IPS DF 6.9 (cell line): ENCODE measurements at regions not wholly inside any gene's neighbourhood (a gene's known extent, or its start where the extent isn't known, plus 50 kb on each side); places are given as distances from the start of the nearest gene placed in this dataset.

Experiments used
- DNase-seq: peaks from one replicate; pipeline ENCODE4 v3.0.0-alpha.2; 2013; ENCODE audit warnings: low read depth, low spot score
- H3K27ac ChIP-seq: one replicate; pipeline ENCODE4 v1.5.1; 2013; ENCODE audit warnings: low read length, control low read depth
- H3K27me3 ChIP-seq: 2 replicates; pipeline ENCODE4 v1.6.1; 2013; ENCODE audit warnings: mild to moderate bottlenecking, low read length; ENCODE audit not compliant: control insufficient read depth, insufficient read depth
- H3K36me3 ChIP-seq: 2 replicates; pipeline ENCODE4 v1.6.1; 2013; ENCODE audit warnings: low read length; ENCODE audit not compliant: control insufficient read depth, insufficient read depth
- H3K4me1 ChIP-seq: 2 replicates; pipeline ENCODE4 v1.6.1; 2013; ENCODE audit warnings: low read length; ENCODE audit not compliant: control insufficient read depth, insufficient read depth
- H3K4me3 ChIP-seq: 2 replicates; pipeline ENCODE4 v1.5.1; 2013; ENCODE audit warnings: mild to moderate bottlenecking, low read length
- H3K9me3 ChIP-seq: 2 replicates; pipeline ENCODE4 v1.6.1; 2013; ENCODE audit warnings: low read length, inconsistent platforms; ENCODE audit not compliant: control insufficient read depth, insufficient read depth
- WGBS: extraction: QIAGEN DNeasy Blood & Tissue Kit; methylation state at CpG from one replicate; pipeline ENCODE4 v1.1.7; 2013; ENCODE audit warnings: mixed read lengths, missing lambda C conversion rate; ENCODE audit not compliant: insufficient read length, insufficient coverage; 5-methylcytosine and 5-hydroxymethylcytosine counted together

GRCh38 chr22:49432897-49433443 lies 394.7 kb downstream of the BRD1 start:
- WGBS, result no CpG with 5 or more reads among the region's 15 CpGs
- Histone ChIP-seq H3K36me3 (no peaks in the 10 kb centered on the region; the same call in 1 of the 2 replicates), H3K27ac (no peak overlapping the region), H3K27me3 (no peaks in the 10 kb centered on the region), H3K4me3 (no peak overlapping the region), H3K9me3 (peaks cover 22% of the 10 kb centered on the region), H3K4me1 (no peaks in the 10 kb centered on the region; the same call in 1 of the 2 replicates)
- DNase-seq, result no peak

- no CpG with 5 or more reads among the region's 19 CpGs for WGBS
These were observed 395.3 kb downstream of the BRD1 start for GRCh38 chr22:49432211-49432896.

GRCh38 chr22:49431551-49431950 lies 396.1 kb downstream of the BRD1 start:
- no CpG with 5 or more reads among the region's 2 CpGs for WGBS
- no peaks in the 10 kb centered on the region; the same call in 1 of the 2 replicates for H3K4me1 ChIP-seq
- H3K9me3 ChIP-seq, result peaks cover 20% of the 10 kb centered on the region
- DNase-seq, result no peak
- no peaks in the 10 kb centered on the region for H3K27me3 ChIP-seq
- no peak overlapping the region for H3K27ac ChIP-seq
- no peak overlapping the region for H3K4me3 ChIP-seq
- no peaks in the 10 kb centered on the region; the same call in 1 of the 2 replicates for H3K36me3 ChIP-seq

More at GRCh38 chr22:49432211-49432896, 395.3 kb downstream of the BRD1 start:
- Histone ChIP-seq H3K27me3 (no peaks in the 10 kb centered on the region), H3K9me3 (peaks cover 20% of the 10 kb centered on the region), H3K4me1 (no peaks in the 10 kb centered on the region; the same call in 1 of the 2 replicates), H3K27ac (no peak overlapping the region), H3K4me3 (no peak overlapping the region), H3K36me3 (no peaks in the 10 kb centered on the region; the same call in 1 of the 2 replicates)
- no peak for DNase-seq

- no CpG with 5 or more reads among the region's 7 CpGs for WGBS
- no peak for DNase-seq
- no peaks in the 10 kb centered on the region; the same call in 1 of the 2 replicates for H3K36me3 ChIP-seq
- no peak overlapping the region for H3K27ac ChIP-seq
- no peaks in the 10 kb centered on the region for H3K27me3 ChIP-seq
- no peak overlapping the region for H3K4me3 ChIP-seq
- H3K4me1 ChIP-seq, result no peaks in the 10 kb centered on the region
- peaks cover 15% of the 10 kb centered on the region for H3K9me3 ChIP-seq
These were observed 398.6 kb downstream of the BRD1 start for GRCh38 chr22:49429066-49429465.

- no CpG with 5 or more reads among the region's 8 CpGs for WGBS
- H3K4me1 ChIP-seq, result no peaks in the 10 kb centered on the region
- no peak for DNase-seq
- H3K9me3 ChIP-seq, result peaks cover 11% of the 10 kb centered on the region
- H3K36me3 ChIP-seq, result no peaks in the 10 kb centered on the region
- H3K27ac ChIP-seq, result no peak overlapping the region
- H3K27me3 ChIP-seq, result no peaks in the 10 kb centered on the region
- no peak overlapping the region for H3K4me3 ChIP-seq
These were observed 399.7 kb downstream of the BRD1 start for GRCh38 chr22:49427941-49428340.

GRCh38 chr22:49427341-49427740 lies 400.3 kb downstream of the BRD1 start:
- no CpG with 5 or more reads among the region's 5 CpGs for WGBS

GRCh38 chr22:49426618-49427266 lies 400.9 kb downstream of the BRD1 start:
- H3K27ac ChIP-seq, result no peak overlapping the region
- H3K27me3 ChIP-seq, result no peaks in the 10 kb centered on the region
- H3K4me1 ChIP-seq, result no peaks in the 10 kb centered on the region
- peaks cover 6% of the 10 kb centered on the region for H3K9me3 ChIP-seq
- DNase-seq, result no peak
- no peak overlapping the region for H3K4me3 ChIP-seq
- H3K36me3 ChIP-seq, result no peaks in the 10 kb centered on the region
- WGBS, result no CpG with 5 or more reads among the region's 9 CpGs

More at GRCh38 chr22:49427341-49427740, 400.3 kb downstream of the BRD1 start:
- no peak for DNase-seq
- Histone ChIP-seq H3K27ac (no peak overlapping the region), H3K9me3 (peaks cover 9% of the 10 kb centered on the region), H3K4me1 (no peaks in the 10 kb centered on the region), H3K27me3 (no peaks in the 10 kb centered on the region), H3K4me3 (no peak overlapping the region), H3K36me3 (no peaks in the 10 kb centered on the region)

GRCh38 chr22:49426098-49426497 lies 401.6 kb downstream of the BRD1 start:
- no peaks in the 10 kb centered on the region for H3K4me1 ChIP-seq
- H3K36me3 ChIP-seq, result no peaks in the 10 kb centered on the region
- no peaks in the 10 kb centered on the region for H3K27me3 ChIP-seq
- H3K9me3 ChIP-seq, result peaks cover 6% of the 10 kb centered on the region
- H3K4me3 ChIP-seq, result no peak overlapping the region
- no peak for DNase-seq
- WGBS, result no CpG with 5 or more reads among the region's 7 CpGs
- no peak overlapping the region for H3K27ac ChIP-seq

GRCh38 chr22:49425356-49425755 lies 402.3 kb downstream of the BRD1 start:
- H3K27ac ChIP-seq, result no peak overlapping the region
- H3K4me1 ChIP-seq, result no peaks in the 10 kb centered on the region
- no CpG with 5 or more reads among the region's 14 CpGs for WGBS
- DNase-seq, result no peak
- H3K36me3 ChIP-seq, result no peaks in the 10 kb centered on the region
- H3K9me3 ChIP-seq, result peaks cover 8% of the 10 kb centered on the region
- H3K4me3 ChIP-seq, result no peak overlapping the region
- no peaks in the 10 kb centered on the region for H3K27me3 ChIP-seq

GRCh38 chr22:49424893-49425270 lies 402.8 kb downstream of the BRD1 start:
- H3K4me1 ChIP-seq, result no peaks in the 10 kb centered on the region
- no peak overlapping the region for H3K27ac ChIP-seq
- no peak overlapping the region for H3K4me3 ChIP-seq
- H3K36me3 ChIP-seq, result no peaks in the 10 kb centered on the region; the same call in 1 of the 2 replicates
- no peak for DNase-seq
- no CpG with 5 or more reads among the region's 10 CpGs for WGBS
- H3K27me3 ChIP-seq, result no peaks in the 10 kb centered on the region
- H3K9me3 ChIP-seq, result peaks cover 8% of the 10 kb centered on the region
